ENCODE measurements at regions not wholly inside any gene's neighbourhood (a gene's known extent, or its start where the extent isn't known, plus 50 kb on each side); places are given as distances from the start of the nearest gene placed in this dataset.

DNA sequence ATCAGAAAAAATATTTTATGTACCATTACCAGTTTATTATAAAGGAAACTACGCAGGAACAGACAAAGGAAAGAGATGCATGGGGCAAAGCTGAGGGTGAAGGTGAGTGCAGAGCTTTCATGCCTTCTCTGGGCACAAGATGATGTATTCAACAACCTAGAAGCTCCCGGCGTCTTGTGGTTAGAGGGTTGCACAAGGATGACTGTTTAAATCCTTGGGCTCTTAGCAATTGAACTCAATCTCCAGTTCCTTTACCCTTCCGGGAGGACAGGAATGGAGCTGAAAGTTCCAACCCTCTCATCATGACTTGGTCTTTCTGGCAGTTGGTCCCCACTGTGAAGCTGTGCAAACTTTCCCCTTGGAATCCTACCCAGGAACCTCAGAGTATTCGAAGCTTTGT lies 542.0 kb downstream of the EPHA3 start:
- TF ChIP-seq, protein P1, sequence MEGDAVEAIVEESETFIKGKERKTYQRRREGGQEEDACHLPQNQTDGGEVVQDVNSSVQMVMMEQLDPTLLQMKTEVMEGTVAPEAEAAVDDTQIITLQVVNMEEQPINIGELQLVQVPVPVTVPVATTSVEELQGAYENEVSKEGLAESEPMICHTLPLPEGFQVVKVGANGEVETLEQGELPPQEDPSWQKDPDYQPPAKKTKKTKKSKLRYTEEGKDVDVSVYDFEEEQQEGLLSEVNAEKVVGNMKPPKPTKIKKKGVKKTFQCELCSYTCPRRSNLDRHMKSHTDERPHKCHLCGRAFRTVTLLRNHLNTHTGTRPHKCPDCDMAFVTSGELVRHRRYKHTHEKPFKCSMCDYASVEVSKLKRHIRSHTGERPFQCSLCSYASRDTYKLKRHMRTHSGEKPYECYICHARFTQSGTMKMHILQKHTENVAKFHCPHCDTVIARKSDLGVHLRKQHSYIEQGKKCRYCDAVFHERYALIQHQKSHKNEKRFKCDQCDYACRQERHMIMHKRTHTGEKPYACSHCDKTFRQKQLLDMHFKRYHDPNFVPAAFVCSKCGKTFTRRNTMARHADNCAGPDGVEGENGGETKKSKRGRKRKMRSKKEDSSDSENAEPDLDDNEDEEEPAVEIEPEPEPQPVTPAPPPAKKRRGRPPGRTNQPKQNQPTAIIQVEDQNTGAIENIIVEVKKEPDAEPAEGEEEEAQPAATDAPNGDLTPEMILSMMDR (IDR thresholded peaks at IDR 0.05), result no peak
- no peak for TF ChIP-seq POLR2A (IDR thresholded peaks at IDR 0.05)
